HCT116 (cell line): ENCODE measurements at regions not wholly inside any gene's neighbourhood (a gene's known extent, or its start where the extent isn't known, plus 50 kb on each side); places are given as distances from the start of the nearest gene placed in this dataset.

Experiments used
- ATAC-seq: fragments of 200-7000 bp; cut with Tn5 transposase; 2 replicates; pipeline ENCODE4 v1.9.1; 2020; ENCODE audit warnings: mild to moderate bottlenecking, moderate library complexity
- BruUV-seq: library from RNA; stranded (reverse); fragments of 400-500 nt; replicated peaks from 2 replicates; lab custom pipeline; 2021; lab: Mats Ljungman, UMichigan
- CTCF ChIA-PET: fragments of 300-600 bp; sonication (Branson Sonifier 250); formaldehyde crosslinking; loops from one replicate; lab custom pipeline; 2021; ENCODE audit warnings: antibody characterized with exemption; lab: Charles Lee
- POLR2A ChIA-PET: fragments of 300-600, 350-600 bp; sonication (Branson Sonifier 250); formaldehyde crosslinking; loops from one replicate; lab custom pipeline; 2021; ENCODE audit warnings: antibody characterized with exemption; lab: Charles Lee
- RAD21 ChIA-PET, 2 experiments: fragments of 300-600 bp; sonication (Branson Sonifier 250); formaldehyde crosslinking; loops; one replicate each; lab custom pipeline; 2023; ENCODE audit warnings: low total read pairs in 2 of 2; ENCODE audit not compliant: uncharacterized antibody in 2 of 2, unreplicated experiment in 2 of 2, low non-redundant PET in 1 of 2; lab: Charles Lee
- DNase-seq: peaks from one replicate; pipeline ENCODE4 v3.0.0-alpha.2; 2010; ENCODE audit warnings: low read depth, low spot score
- H2AFZ ChIP-seq: fragments of 200-600 bp; shearing (Covaris generic), sonication (generic); 2 replicates; pipeline ENCODE4 v1.6.1; 2017; ENCODE audit warnings: low read depth, mixed run types, mixed read lengths, antibody characterized with exemption, low read length; ENCODE audit not compliant: poor library complexity, severe bottlenecking
- H3K27ac ChIP-seq: 2 replicates; pipeline ENCODE4 v1.5.1; 2012; ENCODE audit warnings: low read depth, low read length
- H3K27me3 ChIP-seq: fragments of 200-600 bp; sonication (generic); 2 replicates; pipeline ENCODE4 v1.6.1; 2016; ENCODE audit warnings: mixed run types, low read length, mixed read lengths; ENCODE audit not compliant: insufficient read depth
- H3K36me3 ChIP-seq, 2 experiments: fragments of 200-500 bp in 1 of 2; fragments of 200-600 bp in 1 of 2; sonication (Bioruptor generic) in 1 of 2; sonication (generic) in 1 of 2; 2 replicates each; pipeline versions ENCODE4 v1.5.1 to v1.6.1; 2014 to 2016; ENCODE audit warnings: low read length in 2 of 2, inconsistent platforms in 1 of 2, mixed read lengths in 1 of 2, mixed run types in 1 of 2; ENCODE audit not compliant: insufficient read depth in 2 of 2, control insufficient read depth in 1 of 2
- H3K4me1 ChIP-seq, 2 experiments: fragments of 200-600 bp in 1 of 2; sonication (generic) in 1 of 2; 2 replicates each; pipeline versions ENCODE4 v1.5.1 to v1.6.1; 2012 to 2017; ENCODE audit warnings: low read length in 2 of 2, inconsistent platforms in 1 of 2, mild to moderate bottlenecking in 1 of 2, mixed read lengths in 1 of 2, mixed run types in 1 of 2, moderate library complexity in 1 of 2; ENCODE audit not compliant: insufficient read depth in 2 of 2, control insufficient read depth in 1 of 2
- H3K4me2 ChIP-seq: fragments of 200-600 bp; sonication (generic); 2 replicates; pipeline ENCODE4 v1.6.1; 2017; ENCODE audit warnings: mixed run types, low read length, mixed read lengths
- H3K4me3 ChIP-seq, 2 experiments: fragments of 200-600 bp in 1 of 2; sonication (generic) in 1 of 2; replicated peaks in 1 of 2; 2 replicates each; pipeline ENCODE4 v1.5.1; 2011 to 2016; ENCODE audit warnings: low read length in 2 of 2, control low read depth in 1 of 2, low read depth in 1 of 2, mild to moderate bottlenecking in 1 of 2, mixed read lengths in 1 of 2, mixed run types in 1 of 2
- H3K79me2 ChIP-seq: fragments of 200-600 bp; sonication (generic); 2 replicates; pipeline ENCODE4 v1.6.1; 2017; ENCODE audit warnings: mild to moderate bottlenecking, mixed run types, low read length, moderate library complexity, mixed read lengths; ENCODE audit not compliant: insufficient read depth
- H3K9ac ChIP-seq: fragments of 200-600 bp; sonication (generic); 2 replicates; pipeline ENCODE4 v1.6.1; 2016; ENCODE audit warnings: low read length, mixed read lengths
- H3K9me2 ChIP-seq: fragments of 200-600 bp; sonication (generic), shearing (Covaris generic); 2 replicates; pipeline ENCODE4 v1.6.1; 2017; ENCODE audit warnings: mixed run types, mild to moderate bottlenecking, moderate library complexity; ENCODE audit not compliant: insufficient read depth
- H3K9me3 ChIP-seq, 2 experiments: fragments of 200-500 bp in 1 of 2; fragments of 200-600 bp in 1 of 2; sonication (Bioruptor generic) in 1 of 2; sonication (generic) in 1 of 2; 2 replicates each; pipeline ENCODE4 v1.6.1; 2014 to 2017; ENCODE audit warnings: low read length in 2 of 2, mixed read lengths in 2 of 2, inconsistent platforms in 1 of 2, low read depth in 1 of 2, mild to moderate bottlenecking in 1 of 2, mixed run types in 1 of 2, moderate library complexity in 1 of 2; ENCODE audit not compliant: control insufficient read depth in 1 of 2, insufficient read depth in 1 of 2
- H4K20me1 ChIP-seq: fragments of 200-600 bp; sonication (generic), shearing (Covaris generic); 2 replicates; pipeline ENCODE4 v1.6.1; 2017; ENCODE audit warnings: mixed run types, mild to moderate bottlenecking, moderate library complexity; ENCODE audit not compliant: insufficient read depth
- CBX3 ChIP-seq: IDR thresholded peaks from 2 replicates; pipeline ENCODE4 v1.6.1; 2012; ENCODE audit warnings: low read depth
- CTCF ChIP-seq, 3 experiments: fragments of 200-600 bp in 1 of 3; sonication (generic) in 1 of 3; IDR thresholded peaks in 2 of 3; conservative IDR thresholded peaks in 1 of 3; 2 replicates each; pipeline ENCODE4 v1.5.1; 2012 to 2017; ENCODE audit warnings: low read depth in 2 of 3, low read length in 2 of 3, antibody characterized with exemption in 1 of 3, borderline replicate concordance in 1 of 3, control low read depth in 1 of 3, mild to moderate bottlenecking in 1 of 3, mixed read lengths in 1 of 3, mixed run types in 1 of 3, moderate library complexity in 1 of 3; ENCODE audit not compliant: insufficient read depth in 1 of 3
- EGR1 ChIP-seq: IDR thresholded peaks from 2 replicates; pipeline ENCODE4 v1.6.1; 2012; ENCODE audit warnings: low read depth
- EZH2phosphoT487 ChIP-seq: fragments of 200-600 bp; IDR thresholded peaks from 2 replicates; pipeline ENCODE4 v1.6.1; 2018; ENCODE audit warnings: antibody characterized with exemption, borderline replicate concordance
- POLR2AphosphoS5 ChIP-seq: IDR thresholded peaks from 2 replicates; pipeline ENCODE4 v1.6.1; 2011; ENCODE audit warnings: mild to moderate bottlenecking, low read depth, low read length, moderate library complexity
- RAD21 ChIP-seq: IDR thresholded peaks from 2 replicates; pipeline ENCODE4 v1.6.1; 2012; ENCODE audit warnings: low read depth, mild to moderate bottlenecking
- REST ChIP-seq: IDR thresholded peaks from 2 replicates; pipeline ENCODE4 v1.6.1; 2012; ENCODE audit warnings: low read depth
- YY1 ChIP-seq: IDR thresholded peaks from 2 replicates; pipeline ENCODE4 v1.6.1; 2011; ENCODE audit warnings: low read length, low read depth, moderate library complexity, mild to moderate bottlenecking; ENCODE audit not compliant: insufficient replicate concordance; ENCODE audit errors: extremely low read depth
- ZFX ChIP-seq: fragments of 450-650 bp; IDR thresholded peaks from 2 replicates; pipeline ENCODE4 v1.6.1; 2017
- ZNF274 ChIP-seq: fragments of 200-500 bp; sonication (Bioruptor generic); IDR thresholded peaks from 2 replicates; pipeline ENCODE4 v1.6.1; 2014; ENCODE audit warnings: mild to moderate bottlenecking, low read depth, low read length, inconsistent platforms
- intact Hi-C: fragments of 100-400 bp; cut with micrococcal nuclease; formaldehyde crosslinking; loops from 2 replicates; pipeline ENCODE4 v1.10.0; 2022
- TF ChIP-seq, protein P1 (sequence below): IDR thresholded peaks from 2 replicates; pipeline ENCODE4 v1.6.1; 2012

- TF ChIP-seq REST (no peak), ZNF274 (no peak), EGR1 (no peak)
- TF ChIP-seq, all 23 proteins: peak for 0
Observed at GRCh38 chr3:101070799-101071121, 77.5 kb upstream of the ABI3BP start (continued).

GRCh38 chr3:101069901-101070798, 76.9 kb upstream of the ABI3BP start:
- H2AFZ ChIP-seq: peak overlapping the region; percentile 97
- intact Hi-C loops: loop anchor here (1.0 to 5.0 kb wide), 3 partner anchors 126 to 312 kb away; no protein-coding TSS in a partner anchor
- no peaks in the 10 kb centered on the region for H3K36me3 ChIP-seq
- peaks cover 0 to 16% of the 10 kb centered on the region in 2 experiments; a peak in 1 of 4 replicates for H3K4me1 ChIP-seq
- no peak overlapping the region for H3K9ac ChIP-seq
- ATAC-seq: peak; percentile 100
- TF ChIP-seq ZNF274 (no peak), CBX3 (peak; percentile 91), ZFX (no peak), YY1 (peak; percentile 40), CTCF (IDR thresholded peaks at IDR 0.05 in 2 of 3, conservative IDR thresholded peaks at IDR 0.05 in 1 of 3; ENCODE audit: borderline replicate concordance in 1 of 3, insufficient read depth in 1 of 3, low read depth in 2 of 3, low read length in 2 of 3) (peak; percentile 73 to 95 (median 95); a peak in 5 of 6 replicates), RAD21 (peak; percentile 69), POLR2AphosphoS5 (no peak), EGR1 (no peak), EZH2phosphoT487 (no peak)
- TF ChIP-seq, protein P1, sequence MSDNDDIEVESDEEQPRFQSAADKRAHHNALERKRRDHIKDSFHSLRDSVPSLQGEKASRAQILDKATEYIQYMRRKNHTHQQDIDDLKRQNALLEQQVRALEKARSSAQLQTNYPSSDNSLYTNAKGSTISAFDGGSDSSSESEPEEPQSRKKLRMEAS: peak; percentile 94
- no peaks in the 10 kb centered on the region for H3K9me2 ChIP-seq
- peak overlapping the region; percentile 30 for H3K4me2 ChIP-seq
- no peak overlapping the region for H3K4me3 ChIP-seq
- H3K79me2 ChIP-seq: no peaks in the 10 kb centered on the region
- POLR2A ChIA-PET: no interaction called here
- CTCF ChIA-PET: interaction anchor here (0.6 to 1.9 kb wide), 13 partner anchors 10 to 312 kb away, joined by 3 to 24 read pairs (median 3); partner anchors contain the start of gene ABI3BP
- no peaks in the 10 kb centered on the region for H4K20me1 ChIP-seq
- DNase-seq: peak; percentile 57
- no peaks in the 10 kb centered on the region for H3K27me3 ChIP-seq
- H3K27ac ChIP-seq: no peak overlapping the region
- no TSS peak for BruUV-seq
- RAD21 ChIA-PET: interaction anchor here (0.5 to 1.9 kb wide), 3 partner anchors 126 to 230 kb away, joined by 3 to 8 read pairs (median 5); no protein-coding TSS in a partner anchor
- H3K9me3 ChIP-seq: no peaks in the 10 kb centered on the region
